ES-I3 (cell line): ENCODE measurements at regions not wholly inside any gene's neighbourhood (a gene's known extent, or its start where the extent isn't known, plus 50 kb on each side); places are given as distances from the start of the nearest gene placed in this dataset.
"Not testable (repeated sequence)": the region's sequence is repeated elsewhere in the genome, so short reads cannot be mapped to it uniquely, and the experiment has no call there.

Experiments
- H3K36me3 ChIP-seq: 2 replicates; pipeline ENCODE4 v1.6.1; 2013; ENCODE audit warnings: mild to moderate bottlenecking, low read length, control low read depth, moderate library complexity; ENCODE audit not compliant: insufficient read depth
- H3K4me1 ChIP-seq: 2 replicates; pipeline ENCODE4 v1.6.1; 2013; ENCODE audit warnings: mild to moderate bottlenecking, control low read depth, low read length; ENCODE audit not compliant: insufficient read depth
- H3K9ac ChIP-seq: 2 replicates; pipeline ENCODE4 v1.6.1; 2013; ENCODE audit warnings: low read depth, mild to moderate bottlenecking, low read length, moderate library complexity
- H3K9me3 ChIP-seq: 2 replicates; pipeline ENCODE4 v1.6.1; 2013; ENCODE audit warnings: mild to moderate bottlenecking, low read length, moderate library complexity; ENCODE audit not compliant: control insufficient read depth, insufficient read depth

- Histone ChIP-seq H3K4me1 (no peaks in the 10 kb centered on the region), H3K9me3 (no peaks in the 10 kb centered on the region), H3K9ac (no peak overlapping the region), H3K36me3 (no peaks in the 10 kb centered on the region)
These were observed 74.1 kb downstream of the ABCC12 start for GRCh38 chr16:48081656-48082055.

DNA sequence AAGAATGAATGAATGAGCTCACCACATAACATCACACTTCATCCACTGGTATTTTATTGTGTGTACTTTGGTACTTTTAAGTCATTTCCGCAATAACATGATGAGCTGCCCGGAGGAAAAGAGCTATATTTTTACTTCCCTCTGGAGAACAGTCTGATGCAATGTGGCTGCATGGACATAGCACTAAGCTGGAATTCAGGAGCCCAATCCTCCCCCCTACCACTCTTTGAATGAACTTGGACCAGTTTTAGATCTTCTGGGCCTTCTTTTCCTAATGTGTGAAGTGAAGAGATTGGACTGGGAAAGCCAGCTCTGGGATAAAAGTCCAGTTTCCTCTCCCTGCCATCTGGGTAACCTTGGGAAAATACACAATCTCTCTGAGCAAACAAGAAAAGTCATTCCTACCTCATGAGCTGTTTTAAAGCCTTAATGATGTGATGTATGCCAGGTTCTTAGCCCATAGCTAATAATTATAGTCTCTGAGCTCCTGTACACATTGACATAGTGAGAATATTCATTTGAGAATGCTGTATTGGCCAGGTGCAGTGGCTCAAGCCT, 79.3 kb downstream of the ABCC12 start:
- Histone ChIP-seq H3K36me3 (no peaks in the 10 kb centered on the region), H3K9ac (no peak overlapping the region), H3K4me1 (no peaks in the 10 kb centered on the region), H3K9me3 (no peaks in the 10 kb centered on the region)

DNA sequence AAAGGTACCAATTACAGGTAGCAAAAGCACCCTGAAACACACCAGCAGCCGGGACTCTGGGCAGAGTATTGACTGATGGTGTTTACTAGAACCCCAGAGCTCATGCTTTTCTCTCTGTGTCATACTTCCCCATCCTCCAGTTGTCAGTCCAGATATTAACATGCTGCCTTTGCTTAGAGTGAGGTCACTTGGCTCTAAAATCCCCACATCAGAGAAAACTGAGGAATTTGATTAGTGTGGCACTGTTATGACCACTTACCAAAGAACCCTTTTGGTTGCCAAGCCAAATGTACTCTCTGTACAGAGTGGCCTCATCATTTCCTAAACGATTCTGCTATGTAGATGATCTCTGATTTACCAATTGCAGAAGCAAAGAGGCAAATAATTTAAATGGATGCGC, 80.4 kb downstream of the ABCC12 start:
- Histone ChIP-seq H3K9ac (no peak overlapping the region), H3K4me1 (no peaks in the 10 kb centered on the region), H3K9me3 (no peaks in the 10 kb centered on the region), H3K36me3 (no peaks in the 10 kb centered on the region)

DNA sequence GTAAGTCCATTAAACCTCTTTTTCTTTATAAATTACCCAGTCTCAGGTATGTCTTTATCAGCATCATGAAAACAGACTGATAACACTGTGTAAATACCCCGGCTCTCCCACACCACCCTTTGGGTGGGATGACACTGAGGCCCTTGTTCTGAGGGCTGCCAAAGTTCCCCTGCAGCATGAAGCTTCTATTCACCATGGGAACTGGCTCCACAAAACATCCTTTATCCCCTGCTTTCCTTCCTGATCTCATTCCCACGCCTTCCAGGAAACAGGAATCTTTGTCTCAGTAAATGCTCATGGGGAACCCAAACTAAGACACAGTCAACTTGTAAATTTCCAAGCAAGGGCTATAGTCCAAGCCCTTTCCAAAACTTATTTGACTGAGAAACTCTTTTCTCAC, 88.4 kb downstream of the ABCC12 start:
- Histone ChIP-seq H3K36me3 (no peaks in the 10 kb centered on the region), H3K9me3 (0 out of 2 replicates have a peak, but pooled peaks cover 3% of the 10 kb centered on the region), H3K9ac (no peak overlapping the region), H3K4me1 (no peaks in the 10 kb centered on the region)

DNA sequence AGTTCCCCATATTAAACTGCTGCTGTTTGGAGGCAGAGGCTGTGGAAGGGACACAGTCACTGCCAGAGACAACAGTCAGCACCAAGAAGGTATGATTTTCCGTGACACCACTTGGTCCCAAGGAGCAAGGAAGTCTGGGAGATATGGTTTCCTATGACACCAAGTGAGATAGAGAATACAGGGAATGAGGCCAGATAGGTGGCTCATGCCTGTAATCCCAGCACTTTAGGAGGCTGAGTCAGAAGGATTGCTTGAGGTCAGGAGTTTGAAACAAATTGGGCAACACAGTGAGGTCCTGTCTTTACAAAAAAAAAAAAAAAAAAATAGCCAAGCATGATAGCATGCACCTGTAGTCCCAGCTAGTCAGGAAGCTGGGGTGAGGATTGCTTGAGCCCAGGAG, 90.8 kb downstream of the ABCC12 start:
- H3K4me1 ChIP-seq, result no peaks in the 10 kb centered on the region
- 0 out of 2 replicates have a peak, but pooled peaks cover 3% of the 10 kb centered on the region for H3K9me3 ChIP-seq
- no peak overlapping the region for H3K9ac ChIP-seq
- no peaks in the 10 kb centered on the region for H3K36me3 ChIP-seq

DNA sequence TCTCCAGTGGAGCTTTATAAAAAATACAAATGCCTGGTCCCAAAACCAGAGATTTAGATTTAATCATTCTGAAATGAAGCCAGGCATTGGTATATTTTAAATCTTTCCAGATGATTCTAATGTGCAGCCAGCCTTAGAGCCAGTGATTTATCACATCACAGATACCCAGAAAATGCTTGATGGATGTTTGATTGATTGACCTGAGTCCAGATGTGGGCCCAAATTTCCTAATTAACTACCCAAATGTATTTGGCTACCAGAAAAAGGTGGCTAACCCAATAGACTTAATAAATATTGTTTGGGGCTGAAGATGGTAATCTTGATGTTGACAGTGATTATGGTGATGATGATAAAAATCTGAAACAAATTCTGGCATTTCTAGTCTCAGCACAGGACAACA, 93.1 kb downstream of the ABCC12 start:
- Histone ChIP-seq H3K9me3 (peaks cover 3% of the 10 kb centered on the region; the same call in 1 of the 2 replicates), H3K4me1 (no peaks in the 10 kb centered on the region), H3K9ac (no peak overlapping the region), H3K36me3 (no peaks in the 10 kb centered on the region)

DNA sequence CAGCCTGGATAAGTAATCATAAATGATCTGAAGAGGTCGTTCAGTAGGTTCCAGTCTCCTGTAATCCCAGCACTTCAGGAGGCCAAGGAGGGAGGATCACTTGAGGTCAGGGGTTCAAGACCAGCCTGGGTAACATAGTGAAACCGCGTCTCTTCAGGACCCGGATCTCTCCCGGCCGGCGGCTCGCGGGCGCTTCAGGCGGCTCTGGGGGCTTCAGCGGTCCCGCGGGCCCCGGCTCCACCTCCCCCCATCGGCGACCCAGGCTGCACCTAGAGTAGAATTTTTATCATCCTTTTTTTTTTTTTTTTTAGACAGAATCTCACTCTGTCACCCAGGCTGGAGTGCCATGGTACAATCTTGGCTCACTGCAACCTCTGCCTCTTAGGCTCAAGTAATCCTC, 95.9 kb downstream of the ABCC12 start:
- Histone ChIP-seq H3K36me3 (no peaks in the 10 kb centered on the region), H3K9me3 (peaks cover 3% of the 10 kb centered on the region; the same call in 1 of the 2 replicates), H3K4me1 (no peaks in the 10 kb centered on the region), H3K9ac (no peak overlapping the region)

DNA sequence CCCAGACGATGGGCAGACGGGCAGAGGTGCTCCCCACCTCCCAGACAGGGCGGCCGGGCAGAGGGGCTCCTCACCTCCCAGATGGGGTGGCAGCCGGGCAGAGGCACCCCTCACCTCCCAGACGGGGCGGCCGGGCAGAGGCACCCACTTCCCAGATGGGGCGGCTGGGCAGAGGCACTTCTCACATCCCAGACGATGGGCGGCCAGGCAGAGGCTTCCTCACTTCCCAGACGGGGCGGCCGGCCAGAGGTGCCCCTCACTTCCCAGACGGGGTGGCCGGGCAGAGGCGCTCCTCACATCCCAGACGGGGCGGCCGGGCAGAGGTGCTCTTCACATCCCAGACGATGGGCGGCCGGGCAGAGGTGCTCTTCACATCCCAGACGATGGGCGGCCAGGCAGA, 96.6 kb downstream of the ABCC12 start:
- not testable (repeated sequence) for H3K9ac ChIP-seq, H3K36me3 ChIP-seq, H3K9me3 ChIP-seq, H3K4me1 ChIP-seq

- peaks cover 13% of the 10 kb centered on the region for H3K4me1 ChIP-seq
- no peaks in the 10 kb centered on the region; the same call in 1 of the 2 replicates for H3K9me3 ChIP-seq
- H3K9ac ChIP-seq, result no peak overlapping the region
- no peaks in the 10 kb centered on the region for H3K36me3 ChIP-seq
These were observed 98.7 kb downstream of the ABCC12 start for GRCh38 chr16:48057048-48057447.

DNA sequence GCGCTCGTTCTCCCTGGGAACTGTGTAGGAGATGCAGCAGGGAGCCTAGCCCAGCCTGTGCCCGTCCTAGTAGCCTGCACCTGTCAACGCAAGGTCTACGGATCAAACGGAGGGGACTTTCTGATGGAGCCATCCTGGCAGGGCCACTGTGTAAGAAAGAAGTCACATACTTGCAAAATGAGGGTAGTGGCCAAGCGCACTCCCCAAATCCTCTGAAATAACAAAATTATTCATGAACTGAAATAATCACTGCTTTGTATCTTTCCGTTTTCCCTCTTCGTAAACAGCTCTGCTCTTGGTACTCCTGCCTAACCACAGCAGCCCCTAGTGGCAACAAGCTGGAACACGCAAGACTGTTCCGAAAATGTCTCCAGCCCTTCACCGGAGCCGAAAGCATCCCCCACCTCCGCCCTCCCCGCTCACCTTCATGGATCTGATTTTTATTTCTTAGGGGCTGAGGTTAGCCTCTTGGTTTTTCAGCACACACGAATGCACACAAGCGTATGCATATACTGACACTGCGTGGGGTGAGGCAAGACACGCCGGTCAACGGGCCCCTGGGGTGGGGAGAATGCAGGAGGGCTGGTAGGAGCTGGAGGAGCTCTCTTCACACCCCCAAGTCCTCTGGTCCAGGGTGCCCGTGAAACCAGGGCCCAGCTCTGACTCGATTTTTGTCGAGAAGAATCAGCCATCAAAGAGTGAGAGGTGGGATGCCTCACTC, 100.8 kb downstream of the ABCC12 start:
- Histone ChIP-seq H3K9me3 (no peaks in the 10 kb centered on the region; the same call in 1 of the 2 replicates), H3K9ac (peak overlapping the region; percentile 31; the same call in 1 of the 2 replicates), H3K4me1 (peaks cover 13% of the 10 kb centered on the region), H3K36me3 (no peaks in the 10 kb centered on the region)

GRCh38 chr16:48053418-48053745, 102.4 kb downstream of the ABCC12 start:
- H3K9ac ChIP-seq, result no peak overlapping the region; the same call in 1 of the 2 replicates
- H3K4me1 ChIP-seq, result peaks cover 13% of the 10 kb centered on the region
- no peaks in the 10 kb centered on the region for H3K9me3 ChIP-seq
- H3K36me3 ChIP-seq, result no peaks in the 10 kb centered on the region

GRCh38 chr16:48052731-48053417, 102.9 kb downstream of the ABCC12 start:
- Histone ChIP-seq H3K9ac (no peak overlapping the region; the same call in 1 of the 2 replicates), H3K9me3 (no peaks in the 10 kb centered on the region), H3K4me1 (peaks cover 13% of the 10 kb centered on the region), H3K36me3 (no peaks in the 10 kb centered on the region)

DNA sequence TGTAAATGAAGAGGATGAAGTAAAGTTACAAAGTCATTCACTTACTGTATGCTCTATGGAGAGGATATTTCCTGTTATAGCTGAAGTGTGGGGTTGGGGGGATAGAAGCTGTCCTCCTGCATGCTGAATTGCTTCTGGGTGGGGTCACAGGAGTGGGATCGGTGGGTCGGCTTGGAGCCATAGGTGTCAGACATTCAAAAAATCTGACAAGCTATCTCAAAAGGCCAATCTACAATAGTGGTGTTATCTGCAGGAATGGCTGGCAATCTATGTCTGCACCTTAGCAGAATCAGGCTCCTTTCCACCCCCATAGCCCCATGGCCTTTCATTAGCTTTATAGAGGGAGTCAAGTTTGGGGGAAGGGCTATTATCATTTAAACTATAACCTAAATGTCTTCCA, 104.9 kb downstream of the ABCC12 start:
- H3K9me3 ChIP-seq, result no peaks in the 10 kb centered on the region
- H3K36me3 ChIP-seq, result no peaks in the 10 kb centered on the region
- H3K4me1 ChIP-seq, result peaks cover 17% of the 10 kb centered on the region
- no peak overlapping the region for H3K9ac ChIP-seq

- Histone ChIP-seq H3K9me3 (no peaks in the 10 kb centered on the region), H3K9ac (no peak overlapping the region), H3K4me1 (peaks cover 24% of the 10 kb centered on the region), H3K36me3 (no peaks in the 10 kb centered on the region)
These were observed 105.9 kb downstream of the ABCC12 start for GRCh38 chr16:48049847-48050246.

DNA sequence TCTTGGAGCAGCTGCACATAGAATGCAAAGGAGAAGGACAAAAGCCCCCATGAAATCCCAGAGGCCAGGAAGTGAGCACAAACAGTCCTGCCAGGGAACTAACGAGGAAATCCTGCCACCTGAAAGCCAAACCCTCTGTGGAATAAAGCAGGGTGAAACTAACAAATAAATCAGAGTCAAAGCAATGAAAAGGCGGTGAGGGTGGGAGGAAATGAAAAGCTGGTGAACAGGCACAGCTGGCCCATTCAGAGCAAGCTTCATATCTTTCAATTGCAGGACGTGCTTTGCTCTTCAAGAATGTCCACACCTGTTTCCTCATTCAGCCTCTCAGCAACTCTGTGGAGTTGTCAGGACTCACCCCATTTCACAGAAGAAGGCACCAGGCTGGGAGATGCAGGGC, 108.1 kb downstream of the ABCC12 start:
- Histone ChIP-seq H3K36me3 (no peaks in the 10 kb centered on the region), H3K4me1 (peaks cover 15% of the 10 kb centered on the region), H3K9ac (no peak overlapping the region)

More for the DNA sequence above, 108.1 kb downstream of the ABCC12 start:
- H3K9me3 ChIP-seq, result no peaks in the 10 kb centered on the region
